Activated naive CD8-positive, alpha-beta T cell treated with anti-CD3 and anti-CD28 coated beads, Interleukin-2, amount 10 ng/mL, durations not matched to agents 7 days and 5 days (primary cell): ENCODE measurements at regions not wholly inside any gene's neighbourhood (a gene's known extent, or its start where the extent isn't known, plus 50 kb on each side); places are given as distances from the start of the nearest gene placed in this dataset.
"Not testable (repeated sequence)": the region's sequence is repeated elsewhere in the genome, so short reads cannot be mapped to it uniquely, and the experiment has no call there.

Experiments
- ATAC-seq: fragments of 150-1000 bp; cut with Tn5 transposase; one replicate; pipeline ENCODE4 v1.10.0; 2021; ENCODE audit warnings: low read depth, moderate library complexity
- POLR2A ChIA-PET: fragments of 350-600 bp; sonication (Branson Sonifier 250); formaldehyde crosslinking; loops from one replicate; lab custom pipeline; 2021; ENCODE audit warnings: antibody characterized with exemption; lab: Charles Lee
- DNase-seq: peaks from one replicate; pipeline ENCODE4 v3.0.0; 2021
- H3K27ac Mint-ChIP-seq: one replicate; pipeline ENCODE4 v1.8.0; 2022; ENCODE audit warnings: mild to moderate bottlenecking, mixed read lengths
- H3K27me3 Mint-ChIP-seq: one replicate; pipeline ENCODE4 v1.8.0; 2022; ENCODE audit warnings: mild to moderate bottlenecking, moderate library complexity, mixed read lengths
- H3K36me3 Mint-ChIP-seq: one replicate; pipeline ENCODE4 v1.8.0; 2021; ENCODE audit warnings: mild to moderate bottlenecking, mixed read lengths
- H3K4me1 Mint-ChIP-seq: one replicate; pipeline ENCODE4 v1.8.0; 2021; ENCODE audit warnings: mixed read lengths
- H3K4me3 Mint-ChIP-seq: one replicate; pipeline ENCODE4 v1.8.0; 2022; ENCODE audit warnings: mild to moderate bottlenecking, moderate library complexity, mixed read lengths
- H3K9me3 Mint-ChIP-seq: one replicate; pipeline ENCODE4 v1.8.0; 2021; ENCODE audit warnings: mixed read lengths

GRCh38 chr12:31162896-31163560 lies 89.4 kb downstream of the DDX11 start:
- H3K4me1 Mint-ChIP-seq, ATAC-seq, H3K27me3 Mint-ChIP-seq, H3K4me3 Mint-ChIP-seq, DNase-seq, H3K9me3 Mint-ChIP-seq, H3K36me3 Mint-ChIP-seq, H3K27ac Mint-ChIP-seq, POLR2A ChIA-PET: not testable (repeated sequence)

GRCh38 chr12:31174293-31174692 lies 100.6 kb downstream of the DDX11 start:
- H3K9me3 Mint-ChIP-seq, H3K36me3 Mint-ChIP-seq, H3K27ac Mint-ChIP-seq, ATAC-seq, H3K4me3 Mint-ChIP-seq, POLR2A ChIA-PET, H3K27me3 Mint-ChIP-seq, H3K4me1 Mint-ChIP-seq, DNase-seq: not testable (repeated sequence)

- H3K4me1 Mint-ChIP-seq, POLR2A ChIA-PET, H3K4me3 Mint-ChIP-seq, H3K9me3 Mint-ChIP-seq, H3K36me3 Mint-ChIP-seq, H3K27ac Mint-ChIP-seq, DNase-seq, H3K27me3 Mint-ChIP-seq, ATAC-seq: not testable (repeated sequence)
Observed at GRCh38 chr12:31177514-31177913, 103.9 kb downstream of the DDX11 start.

DNA sequence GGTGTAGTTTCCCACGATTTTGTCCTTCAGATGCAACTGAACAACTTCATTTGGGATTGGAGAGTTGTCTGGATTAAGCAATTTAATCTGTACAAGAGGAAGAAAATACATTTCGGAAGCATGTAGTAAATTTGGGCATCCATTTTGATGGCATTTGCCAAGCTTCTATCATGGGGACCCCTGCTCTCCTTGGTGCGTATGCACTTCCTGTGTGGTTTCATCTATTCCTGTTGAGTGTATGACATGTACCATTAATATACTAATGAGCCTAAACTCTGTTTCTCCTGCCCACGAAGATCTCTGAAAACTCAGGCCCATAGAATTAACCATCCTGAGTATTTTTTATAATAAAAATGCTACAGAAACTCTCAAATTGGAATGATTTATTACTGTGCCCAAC lies 105.2 kb downstream of the DDX11 start:
- H3K4me3 Mint-ChIP-seq, ATAC-seq, H3K4me1 Mint-ChIP-seq, POLR2A ChIA-PET, H3K27me3 Mint-ChIP-seq, DNase-seq, H3K9me3 Mint-ChIP-seq, H3K36me3 Mint-ChIP-seq, H3K27ac Mint-ChIP-seq: not testable (repeated sequence)

GRCh38 chr12:31179627-31180237 lies 106.1 kb downstream of the DDX11 start:
- H3K4me1 Mint-ChIP-seq, DNase-seq, H3K9me3 Mint-ChIP-seq, H3K36me3 Mint-ChIP-seq, H3K27ac Mint-ChIP-seq, POLR2A ChIA-PET, ATAC-seq, H3K4me3 Mint-ChIP-seq, H3K27me3 Mint-ChIP-seq: not testable (repeated sequence)

GRCh38 chr12:31182571-31182970 lies 108.9 kb downstream of the DDX11 start:
- H3K9me3 Mint-ChIP-seq, ATAC-seq, H3K27ac Mint-ChIP-seq, POLR2A ChIA-PET, DNase-seq, H3K36me3 Mint-ChIP-seq, H3K27me3 Mint-ChIP-seq, H3K4me3 Mint-ChIP-seq, H3K4me1 Mint-ChIP-seq: not testable (repeated sequence)

DNA sequence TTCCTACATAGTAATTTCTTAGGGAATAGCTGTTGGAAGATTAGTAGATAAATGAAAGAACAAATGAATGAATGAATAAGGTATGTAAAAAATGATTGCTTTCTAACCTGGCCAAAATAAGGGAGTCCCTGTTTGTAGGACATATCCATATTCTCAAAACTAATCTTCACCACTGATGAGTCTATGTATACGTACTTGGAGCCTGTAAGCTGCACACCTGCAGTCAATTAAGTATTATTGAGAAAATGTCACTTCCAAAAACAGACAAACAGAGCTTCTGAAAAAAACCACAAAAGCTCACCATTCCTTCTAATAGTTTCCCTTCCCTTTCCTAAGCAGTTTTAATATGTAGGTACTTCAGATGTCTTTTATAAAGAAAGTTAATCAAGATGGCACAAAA lies 109.4 kb downstream of the DDX11 start:
- DNase-seq, H3K36me3 Mint-ChIP-seq, ATAC-seq, H3K9me3 Mint-ChIP-seq, H3K27me3 Mint-ChIP-seq, H3K4me1 Mint-ChIP-seq, H3K27ac Mint-ChIP-seq, H3K4me3 Mint-ChIP-seq, POLR2A ChIA-PET: not testable (repeated sequence)

DNA sequence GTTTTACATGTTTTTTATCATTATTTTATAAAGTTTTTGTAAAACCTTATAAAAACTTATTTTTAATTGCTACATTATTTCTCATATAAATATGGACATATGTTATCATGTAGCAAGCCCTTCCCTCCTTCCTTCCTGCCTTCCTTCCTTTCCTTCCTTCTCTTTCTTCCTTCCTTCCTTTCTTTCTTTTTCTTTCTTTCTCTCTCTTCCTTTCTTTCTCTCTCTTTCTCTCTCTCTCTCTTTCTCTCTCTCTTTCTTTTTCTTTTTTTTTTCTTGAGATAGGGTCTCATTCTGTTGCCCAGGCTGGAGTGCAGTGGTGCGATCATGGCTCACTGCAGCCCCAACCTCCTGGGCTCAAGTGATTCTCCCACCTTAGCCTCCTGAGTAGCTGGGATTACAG lies 110.2 kb downstream of the DDX11 start:
- H3K36me3 Mint-ChIP-seq, H3K27ac Mint-ChIP-seq, DNase-seq, H3K4me1 Mint-ChIP-seq, H3K27me3 Mint-ChIP-seq, H3K9me3 Mint-ChIP-seq, H3K4me3 Mint-ChIP-seq, ATAC-seq, POLR2A ChIA-PET: not testable (repeated sequence)

GRCh38 chr12:31184667-31185066 lies 111.0 kb downstream of the DDX11 start:
- H3K27me3 Mint-ChIP-seq, H3K4me1 Mint-ChIP-seq, H3K27ac Mint-ChIP-seq, DNase-seq, H3K9me3 Mint-ChIP-seq, ATAC-seq, H3K4me3 Mint-ChIP-seq, POLR2A ChIA-PET, H3K36me3 Mint-ChIP-seq: not testable (repeated sequence)

GRCh38 chr12:31192689-31193088 lies 119.0 kb downstream of the DDX11 start:
- H3K9me3 Mint-ChIP-seq, H3K4me1 Mint-ChIP-seq, DNase-seq, H3K27ac Mint-ChIP-seq, H3K4me3 Mint-ChIP-seq, H3K36me3 Mint-ChIP-seq, H3K27me3 Mint-ChIP-seq, POLR2A ChIA-PET, ATAC-seq: not testable (repeated sequence)

- POLR2A ChIA-PET, ATAC-seq, H3K27ac Mint-ChIP-seq, DNase-seq, H3K36me3 Mint-ChIP-seq, H3K4me3 Mint-ChIP-seq, H3K27me3 Mint-ChIP-seq, H3K4me1 Mint-ChIP-seq, H3K9me3 Mint-ChIP-seq: not testable (repeated sequence)
Observed at GRCh38 chr12:31195620-31196019, 122.0 kb downstream of the DDX11 start.

DNA sequence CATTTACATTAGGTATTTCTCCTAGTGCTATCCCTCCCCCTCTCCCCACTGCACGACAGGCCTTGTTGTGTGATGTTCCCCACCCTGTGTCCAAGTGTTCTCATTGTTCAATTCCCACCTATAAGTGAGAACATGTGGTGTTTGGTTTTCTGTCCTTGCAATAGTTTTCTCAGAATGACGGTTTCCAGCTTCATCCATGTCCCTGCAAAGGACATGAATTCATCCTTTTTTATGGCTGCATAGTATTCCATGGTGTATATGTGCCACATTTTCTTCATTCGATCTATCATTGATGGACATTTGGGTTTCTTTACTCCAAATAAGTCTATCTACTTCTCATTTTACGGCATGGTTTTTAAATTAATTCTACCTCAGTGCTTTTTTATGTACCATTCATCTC lies 125.8 kb downstream of the DDX11 start:
- POLR2A ChIA-PET, H3K4me1 Mint-ChIP-seq, H3K27ac Mint-ChIP-seq, DNase-seq, H3K36me3 Mint-ChIP-seq, H3K4me3 Mint-ChIP-seq, H3K9me3 Mint-ChIP-seq, H3K27me3 Mint-ChIP-seq, ATAC-seq: not testable (repeated sequence)

GRCh38 chr12:31201382-31201781 lies 124.6 kb downstream of the SINHCAF start:
- Mint-ChIP-seq H3K27ac (no peak overlapping the region), H3K36me3 (no peaks in the 10 kb centered on the region), H3K9me3 (no peaks in the 10 kb centered on the region), H3K4me1 (peaks cover 9% of the 10 kb centered on the region), H3K4me3 (no peak overlapping the region), H3K27me3 (peaks cover 4% of the 10 kb centered on the region)
- DNase-seq (no peak), ATAC-seq (no peak)
- POLR2A ChIA-PET, result no interaction called here

- peaks cover 4% of the 10 kb centered on the region for H3K27me3 Mint-ChIP-seq
- DNase-seq, result no peak
- H3K27ac Mint-ChIP-seq, result no peak overlapping the region
- POLR2A ChIA-PET, result no interaction called here
- no peak overlapping the region for H3K4me3 Mint-ChIP-seq
- H3K4me1 Mint-ChIP-seq, result peaks cover 9% of the 10 kb centered on the region
- no peak for ATAC-seq
- H3K36me3 Mint-ChIP-seq, result no peaks in the 10 kb centered on the region
- H3K9me3 Mint-ChIP-seq, result no peaks in the 10 kb centered on the region
Observed at GRCh38 chr12:31203261-31203660, 122.7 kb downstream of the SINHCAF start.
